HepG2 (cell line): ENCODE measurements at regions not wholly inside any gene's neighbourhood (a gene's known extent, or its start where the extent isn't known, plus 50 kb on each side); places are given as distances from the start of the nearest gene placed in this dataset.

Experiments
- ATAC-seq: fragments of 200-7000 bp; cut with Tn5 transposase; 3 replicates; pipeline ENCODE4 v1.9.1; 2020; ENCODE audit warnings: mild to moderate bottlenecking, moderate library complexity
- BruUV-seq: library from RNA; stranded (reverse); fragments of 400-500 nt; replicated peaks from 2 replicates; lab custom pipeline; 2021; lab: Mats Ljungman, UMichigan
- CTCF ChIA-PET: fragments of 300-600 bp; formaldehyde crosslinking; extraction: SDS; loops from one replicate; lab custom pipeline; 2021; ENCODE audit warnings: low total read pairs, inconsistent platforms, low intra/inter-chr PET ratio; lab: Yijun Ruan, JAX
- POLR2A ChIA-PET: fragments of 350-600 bp; sonication (Branson Sonifier 250); formaldehyde crosslinking; loops from one replicate; lab custom pipeline; 2020; ENCODE audit warnings: antibody characterized with exemption, inconsistent platforms; lab: Yijun Ruan, JAX
- DNase-seq: peaks from one replicate; pipeline ENCODE4 v3.0.0-alpha.2; 2015; ENCODE audit warnings: low spot score
- FAIRE-seq: peaks from 3 replicates; lab custom pipeline; 2011; peaks lifted over from hg19 to GRCh38; lab: Jason Lieb, UNC
- H2AFZ ChIP-seq: one replicate; pipeline ENCODE4 v1.6.1; 2011; ENCODE audit warnings: low read length, inconsistent platforms
- H3K27ac ChIP-seq: fragments of 300-600 bp; 3 replicates; pipeline ENCODE4 v1.8.0; 2011; ENCODE audit warnings: mixed run types, mild to moderate bottlenecking, mixed read lengths, low read length, inconsistent platforms; ENCODE audit not compliant: insufficient read depth; ENCODE audit errors: extremely low read length
- H3K27me3 ChIP-seq, 2 experiments: fragments of 200-600 bp in 1 of 2; 2 replicates in 1 of 2; 3 replicates in 1 of 2; pipeline versions ENCODE4 v1.6.0 to v1.8.0; 2011; ENCODE audit warnings: low read length in 2 of 2, mild to moderate bottlenecking in 2 of 2, moderate library complexity in 2 of 2, inconsistent platforms in 1 of 2; ENCODE audit not compliant: insufficient read depth in 2 of 2, control insufficient read depth in 1 of 2
- H3K36me3 ChIP-seq, 2 experiments: fragments of 200-600 bp in 1 of 2; replicated peaks in 1 of 2; 2 replicates in 1 of 2; 3 replicates in 1 of 2; pipeline versions ENCODE4 v1.5.1 to v1.8.0; 2011; ENCODE audit warnings: low read length in 2 of 2, inconsistent platforms in 1 of 2; ENCODE audit not compliant: insufficient read depth in 2 of 2, control insufficient read depth in 1 of 2
- H3K4me1 ChIP-seq: 2 replicates; pipeline ENCODE4 v1.5.1; 2012; ENCODE audit warnings: low read length, inconsistent platforms; ENCODE audit not compliant: insufficient read depth
- H3K4me2 ChIP-seq: 2 replicates; pipeline ENCODE4 v1.6.0; 2011; ENCODE audit warnings: low read depth, low read length, inconsistent platforms
- H3K4me3 ChIP-seq, 3 experiments: fragments of 200-600 bp in 1 of 3; sonication (generic), shearing (Covaris generic) in 1 of 3; replicated peaks in 1 of 3; 2 replicates each; pipeline ENCODE4 v1.5.1; 2011 to 2016; ENCODE audit warnings: low read length in 3 of 3, inconsistent platforms in 2 of 3, low read depth in 2 of 3, mild to moderate bottlenecking in 2 of 3, control low read depth in 1 of 3, mixed read lengths in 1 of 3; ENCODE audit not compliant: insufficient read depth in 1 of 3
- H3K79me2 ChIP-seq: one replicate; pipeline ENCODE4 v1.6.1; 2011; ENCODE audit warnings: low read length, inconsistent platforms; ENCODE audit not compliant: insufficient read depth
- H3K9ac ChIP-seq: 2 replicates; pipeline ENCODE4 v1.6.0; 2011; ENCODE audit warnings: mild to moderate bottlenecking, low read depth, low read length, inconsistent platforms; ENCODE audit not compliant: insufficient read depth
- H3K9me3 ChIP-seq: 2 replicates; pipeline ENCODE4 v1.5.1; 2012; ENCODE audit warnings: mild to moderate bottlenecking, low read length
- H4K20me1 ChIP-seq: 2 replicates; pipeline ENCODE4 v1.6.0; 2011; ENCODE audit warnings: inconsistent platforms, mild to moderate bottlenecking, low read length, moderate library complexity; ENCODE audit not compliant: insufficient read depth
- ATF5 ChIP-seq: sonication (generic); formaldehyde crosslinking; IDR thresholded peaks from 2 replicates; pipeline ENCODE4 v1.4.0; 2020; ENCODE audit warnings: mild to moderate bottlenecking, low read depth, missing genetic modification reagents
- CREB3 ChIP-seq: sonication (generic); formaldehyde crosslinking; IDR thresholded peaks from 2 replicates; pipeline ENCODE4 v1.5.0; 2020; ENCODE audit warnings: missing genetic modification reagents
- DMTF1 ChIP-seq: sonication (generic); formaldehyde crosslinking; IDR thresholded peaks from 2 replicates; pipeline ENCODE4 v1.4.0; 2020; ENCODE audit warnings: mild to moderate bottlenecking, missing genetic modification reagents
- ETV5 ChIP-seq: IDR thresholded peaks from 2 replicates; pipeline ENCODE4 v1.6.1; 2018; ENCODE audit warnings: missing biosample characterization, missing genetic modification reagents, inconsistent platforms, borderline replicate concordance
- MAFF ChIP-seq: IDR thresholded peaks from 2 replicates; pipeline ENCODE4 v1.6.1; 2011; ENCODE audit warnings: low read depth, low read length, improper control_type of control experiment
- MAFG ChIP-seq: sonication (generic); formaldehyde crosslinking; IDR thresholded peaks from 2 replicates; pipeline ENCODE4 v1.5.1; 2020; ENCODE audit warnings: mild to moderate bottlenecking, missing genetic modification reagents
- NR3C1 ChIP-seq: sonication (generic); formaldehyde crosslinking; IDR thresholded peaks from 2 replicates; pipeline ENCODE4 v1.4.0; 2020; ENCODE audit warnings: missing genetic modification reagents
- PHF21A ChIP-seq: sonication (generic); formaldehyde crosslinking; IDR thresholded peaks from 2 replicates; pipeline ENCODE4 v1.5.0; 2020; ENCODE audit warnings: mild to moderate bottlenecking, missing genetic modification reagents
- ZBTB7A ChIP-seq: sonication (generic); formaldehyde crosslinking; IDR thresholded peaks from 2 replicates; pipeline ENCODE4 v1.8.0; 2022; ENCODE audit warnings: mild to moderate bottlenecking, missing genetic modification reagents
- ZFP91 ChIP-seq: sonication (generic); formaldehyde crosslinking; IDR thresholded peaks from 2 replicates; pipeline ENCODE4 v1.9.0; 2022; ENCODE audit warnings: missing genetic modification reagents, mild to moderate bottlenecking, borderline replicate concordance
- ZNF20 ChIP-seq: sonication (generic); formaldehyde crosslinking; IDR thresholded peaks from 2 replicates; pipeline ENCODE4 v1.4.0; 2020; ENCODE audit warnings: mild to moderate bottlenecking, moderate library complexity, missing genetic modification reagents
- ZNF335 ChIP-seq: sonication (generic); formaldehyde crosslinking; IDR thresholded peaks from 2 replicates; pipeline ENCODE4 v1.4.0; 2020; ENCODE audit warnings: missing genetic modification reagents
- ZNF713 ChIP-seq: sonication (generic); formaldehyde crosslinking; IDR thresholded peaks from 2 replicates; pipeline ENCODE4 v1.4.0; 2020; ENCODE audit warnings: mild to moderate bottlenecking, missing genetic modification reagents
- ZNF781 ChIP-seq: sonication (generic); formaldehyde crosslinking; IDR thresholded peaks from 2 replicates; pipeline ENCODE4 v1.5.1; 2020; ENCODE audit warnings: borderline replicate concordance, mild to moderate bottlenecking, missing genetic modification reagents; ENCODE audit errors: not compliant biosample characterization
- ZSCAN29 ChIP-seq: sonication (generic); formaldehyde crosslinking; conservative IDR thresholded peaks from 2 replicates; pipeline ENCODE4 v1.4.0; 2020; ENCODE audit warnings: mild to moderate bottlenecking, missing genetic modification reagents
- WGBS: methylation state at CpG from one replicate; pipeline ENCODE4 v1.1.6; 2017; ENCODE audit warnings: low lambda C conversion rate; 5-methylcytosine and 5-hydroxymethylcytosine counted together
- in situ Hi-C: cut with HindIII; loops from 2 replicates; pipeline ENCODE4 v1.10.0; 2017; ENCODE audit warnings: low pct_unique_long_range_greater_than_20kb; ENCODE audit not compliant: extremely low pct_ligation_motif_present
- intact Hi-C: fragments of 100-400 bp; cut with micrococcal nuclease; formaldehyde crosslinking; loops from one replicate; pipeline ENCODE4 v1.10.0; 2022; ENCODE audit not compliant: unreplicated experiment

GRCh38 chr5:51997949-51998348, 614.7 kb downstream of the ISL1 start:
- no peak for TF ChIP-seq ZNF335 (CRISPR knock-in tag)
- no peak for TF ChIP-seq ZFP91 (CRISPR knock-in tag)
- TF ChIP-seq DMTF1 (CRISPR knock-in tag): no peak
- TF ChIP-seq MAFF: no peak
- no peak for TF ChIP-seq ATF5 (CRISPR knock-in tag)
- no peak for TF ChIP-seq MAFG
- no peak for TF ChIP-seq NR3C1
- no peak for TF ChIP-seq PHF21A (CRISPR knock-in tag)
- no peak for TF ChIP-seq ZNF713 (CRISPR knock-in tag)
- no peak for TF ChIP-seq ZNF20 (CRISPR knock-in tag)
- TF ChIP-seq ZSCAN29 (CRISPR knock-in tag): no peak
- TF ChIP-seq CREB3 (CRISPR knock-in tag): no peak
- no peak for TF ChIP-seq ZNF781
- TF ChIP-seq ZBTB7A (CRISPR knock-in tag): no peak
- no peak for TF ChIP-seq ETV5
- ChIA-PET CTCF (no interaction called here), POLR2A (no interaction called here)
- H4K20me1 ChIP-seq: no peaks in the 10 kb centered on the region
- DNase-seq (no peak), FAIRE-seq (no peak), ATAC-seq (no peak)
- no peak overlapping the region for H3K27ac ChIP-seq
- H3K4me1 ChIP-seq: no peaks in the 10 kb centered on the region
- no TSS peak for BruUV-seq
- intact Hi-C loops (no loop called here), in situ Hi-C loops (no loop called here)
- H3K36me3 ChIP-seq: no peaks in the 10 kb centered on the region
- H3K4me2 ChIP-seq: no peak overlapping the region
- no peaks in the 10 kb centered on the region for H3K9me3 ChIP-seq
- H3K4me3 ChIP-seq: no peak overlapping the region
- 3% methylated on average over 2 of the region's 2 CpGs for WGBS
- no peak overlapping the region for H2AFZ ChIP-seq
- H3K9ac ChIP-seq: no peak overlapping the region
- no peaks in the 10 kb centered on the region for H3K79me2 ChIP-seq
- H3K27me3 ChIP-seq: no peaks in the 10 kb centered on the region
